Mesothelial cell of epicardium (in vitro differentiated cells): ENCODE measurements at regions not wholly inside any gene's neighbourhood (a gene's known extent, or its start where the extent isn't known, plus 50 kb on each side); places are given as distances from the start of the nearest gene placed in this dataset.

Experiments used
- DNase-seq, 2 experiments: peaks; one replicate each; pipeline ENCODE4 v3.0.0; 2021; ENCODE audit warnings: low spot score in 2 of 2; ENCODE audit not compliant: unreplicated experiment in 2 of 2
- H3K27ac Mint-ChIP-seq: 2 replicates; pipeline ENCODE4 v1.8.0; 2021; ENCODE audit warnings: mixed read lengths
- H3K27me3 Mint-ChIP-seq: 2 replicates; pipeline ENCODE4 v1.8.0; 2021; ENCODE audit warnings: low read depth, mixed read lengths
- H3K36me3 Mint-ChIP-seq: 2 replicates; pipeline ENCODE4 v1.8.0; 2021; ENCODE audit warnings: mixed read lengths
- H3K4me1 Mint-ChIP-seq: 2 replicates; pipeline ENCODE4 v1.8.0; 2021; ENCODE audit warnings: mixed read lengths
- H3K4me3 Mint-ChIP-seq: 2 replicates; pipeline ENCODE4 v1.8.0; 2021; ENCODE audit warnings: mild to moderate bottlenecking, moderate library complexity, mixed read lengths
- H3K9me3 Mint-ChIP-seq: 2 replicates; pipeline ENCODE4 v1.8.0; 2021; ENCODE audit warnings: mixed read lengths
- CTCF ChIP-seq: fragments of 200-600 bp; sonication (generic); IDR thresholded peaks from one replicate; pipeline ENCODE4 v1.5.0; 2021; ENCODE audit warnings: antibody characterized with exemption; ENCODE audit not compliant: unreplicated experiment

- no peaks in the 10 kb centered on the region for H3K4me1 Mint-ChIP-seq
- no peaks in the 10 kb centered on the region for H3K36me3 Mint-ChIP-seq
- peaks cover 37% of the 10 kb centered on the region for H3K27me3 Mint-ChIP-seq
- no peak for TF ChIP-seq CTCF
- no peak overlapping the region for H3K4me3 Mint-ChIP-seq
- no peak overlapping the region for H3K27ac Mint-ChIP-seq
- no peak for DNase-seq
- no peaks in the 10 kb centered on the region for H3K9me3 Mint-ChIP-seq
Measured at GRCh38 chr11:127057126-127057525, 56.6 kb upstream of the KIRREL3 start.

GRCh38 chr11:127056338-127056971 lies 55.9 kb upstream of the KIRREL3 start:
- Mint-ChIP-seq H3K27ac (no peak overlapping the region), H3K27me3 (peaks cover 34% of the 10 kb centered on the region), H3K36me3 (no peaks in the 10 kb centered on the region), H3K4me1 (no peaks in the 10 kb centered on the region), H3K9me3 (no peaks in the 10 kb centered on the region), H3K4me3 (no peak overlapping the region)
- no peak for TF ChIP-seq CTCF
- no peak for DNase-seq

- TF ChIP-seq CTCF, result no peak
- Mint-ChIP-seq H3K27me3 (peaks cover 24% of the 10 kb centered on the region), H3K4me1 (no peaks in the 10 kb centered on the region), H3K27ac (no peak overlapping the region), H3K36me3 (no peaks in the 10 kb centered on the region), H3K4me3 (no peak overlapping the region), H3K9me3 (no peaks in the 10 kb centered on the region)
- no peak for DNase-seq
Measured at GRCh38 chr11:127055236-127055635, 54.7 kb upstream of the KIRREL3 start.

- no peak for TF ChIP-seq CTCF
- peaks cover 24% of the 10 kb centered on the region for H3K27me3 Mint-ChIP-seq
- H3K4me3 Mint-ChIP-seq, result no peak overlapping the region
- no peaks in the 10 kb centered on the region for H3K4me1 Mint-ChIP-seq
- no peaks in the 10 kb centered on the region for H3K36me3 Mint-ChIP-seq
- no peaks in the 10 kb centered on the region for H3K9me3 Mint-ChIP-seq
- no peak overlapping the region for H3K27ac Mint-ChIP-seq
- DNase-seq, result no peak
Measured at GRCh38 chr11:127054153-127054552, 53.6 kb upstream of the KIRREL3 start.

GRCh38 chr11:127052404-127052803 lies 51.8 kb upstream of the KIRREL3 start:
- no peak overlapping the region for H3K27ac Mint-ChIP-seq
- TF ChIP-seq CTCF, result no peak
- no peaks in the 10 kb centered on the region for H3K36me3 Mint-ChIP-seq

More at GRCh38 chr11:127052404-127052803, 51.8 kb upstream of the KIRREL3 start:
- Mint-ChIP-seq H3K4me1 (no peaks in the 10 kb centered on the region), H3K27me3 (peaks cover 19% of the 10 kb centered on the region), H3K4me3 (no peak overlapping the region), H3K9me3 (no peaks in the 10 kb centered on the region)
- DNase-seq, result no peak
